PC-3 (cell line): ENCODE measurements at regions not wholly inside any gene's neighbourhood (a gene's known extent, or its start where the extent isn't known, plus 50 kb on each side); places are given as distances from the start of the nearest gene placed in this dataset.
A peak's percentile ranks its signal among the peaks of the same experiment; 100 is the strongest.
"Not testable (repeated sequence)": the region's sequence is repeated elsewhere in the genome, so short reads cannot be mapped to it uniquely, and the experiment has no call there.

ENCODE experiments used
- ATAC-seq: fragments of 200-7000 bp; cut with Tn5 transposase; 2 replicates; pipeline ENCODE4 v1.9.1; 2020; ENCODE audit warnings: mild to moderate bottlenecking, moderate library complexity
- BruUV-seq: library from RNA; stranded (reverse); fragments of 400-500 nt; replicated peaks from 2 replicates; lab custom pipeline; 2021; lab: Mats Ljungman, UMichigan
- CTCF ChIA-PET: fragments of 300-600 bp; sonication (Branson Sonifier 250); formaldehyde crosslinking; loops from one replicate; lab custom pipeline; 2022; ENCODE audit warnings: antibody characterized with exemption; lab: Charles Lee
- POLR2A ChIA-PET: fragments of 300-600 bp; sonication (Branson Sonifier 250); formaldehyde crosslinking; loops from one replicate; lab custom pipeline; 2022; ENCODE audit warnings: antibody characterized with exemption; ENCODE audit not compliant: unreplicated experiment; lab: Charles Lee
- DNase-seq: peaks from one replicate; pipeline ENCODE4 v3.0.0-alpha.2; 2015
- H2AFZ ChIP-seq: fragments of 300-600 bp; sonication (generic); 2 replicates; pipeline ENCODE4 v1.6.0; 2016; ENCODE audit warnings: antibody characterized with exemption, low read length
- H3F3A ChIP-seq: fragments of 300-600 bp; sonication (generic); one replicate; pipeline ENCODE4 v1.6.0; 2017; ENCODE audit warnings: antibody characterized with exemption, low read length, control low read depth, mild to moderate bottlenecking; ENCODE audit not compliant: unreplicated experiment
- H3K27ac ChIP-seq: fragments of 300-600 bp; sonication (generic); 2 replicates; pipeline ENCODE4 v1.5.1; 2016; ENCODE audit warnings: mild to moderate bottlenecking, low read length
- H3K27me3 ChIP-seq: fragments of 300-600 bp; sonication (generic); 2 replicates; pipeline ENCODE4 v1.6.1; 2016; ENCODE audit warnings: low read length, mixed read lengths
- H3K36me3 ChIP-seq: fragments of 300-600 bp; sonication (generic); 2 replicates; pipeline ENCODE4 v1.6.1; 2016; ENCODE audit warnings: low read depth, mixed run types, low read length, mixed read lengths
- H3K4me1 ChIP-seq: fragments of 300-600 bp; sonication (generic); 2 replicates; pipeline ENCODE4 v1.5.1; 2016; ENCODE audit warnings: low read length; ENCODE audit not compliant: insufficient read depth
- H3K4me2 ChIP-seq: fragments of 300-600 bp; sonication (generic); 2 replicates; pipeline ENCODE4 v1.6.0; 2016; ENCODE audit warnings: low read length
- H3K4me3 ChIP-seq: fragments of 300-600 bp; sonication (generic); 2 replicates; pipeline ENCODE4 v1.5.1; 2016; ENCODE audit warnings: mild to moderate bottlenecking, low read length, mixed read lengths
- H3K79me2 ChIP-seq: fragments of 300-600 bp; sonication (generic); 2 replicates; pipeline ENCODE4 v1.6.1; 2017; ENCODE audit warnings: low read length, mixed read lengths
- H3K9ac ChIP-seq: fragments of 300-600 bp; sonication (generic); 2 replicates; pipeline ENCODE4 v1.6.0; 2016; ENCODE audit warnings: mild to moderate bottlenecking, low read length
- H3K9me2 ChIP-seq: fragments of 300-600 bp; sonication (generic); replicated peaks from 2 replicates; pipeline ENCODE4 v1.6.1; 2016; ENCODE audit warnings: mixed run types, low read length, mixed read lengths
- H3K9me3 ChIP-seq: fragments of 300-600 bp; sonication (generic); 2 replicates; pipeline ENCODE4 v1.6.1; 2016; ENCODE audit warnings: low read length, mixed read lengths
- H4K20me1 ChIP-seq: fragments of 300-600 bp; sonication (generic); 2 replicates; pipeline ENCODE4 v1.6.1; 2016; ENCODE audit warnings: low read length, mixed read lengths
- EZH2 ChIP-seq: fragments of 300-600 bp; sonication (generic); IDR thresholded peaks from one replicate; pipeline ENCODE4 v1.6.1; 2017; ENCODE audit warnings: antibody characterized with exemption, mild to moderate bottlenecking, low read length; ENCODE audit not compliant: unreplicated experiment
- EZH2phosphoT487 ChIP-seq: fragments of 300-600 bp; sonication (generic); IDR thresholded peaks from 2 replicates; pipeline ENCODE4 v1.6.1; 2018; ENCODE audit warnings: mild to moderate bottlenecking, antibody characterized with exemption, low read length, borderline replicate concordance
- intact Hi-C: fragments of 100-400 bp; cut with micrococcal nuclease; formaldehyde crosslinking; loops from 2 replicates; pipeline ENCODE4 v1.9.0; 2023
- TF ChIP-seq, protein P1 (sequence below): fragments of 300-600 bp; sonication (generic); conservative IDR thresholded peaks from 2 replicates; pipeline ENCODE4 v1.5.1; 2017; ENCODE audit warnings: antibody characterized with exemption, low read depth, mild to moderate bottlenecking, low read length

- no TSS peak for BruUV-seq
- DNase-seq: no peak
- Histone ChIP-seq H3K9me3 (no peaks in the 10 kb centered on the region), H3K79me2 (no peaks in the 10 kb centered on the region), H3K4me1 (peaks cover 11% of the 10 kb centered on the region), H3K36me3 (no peaks in the 10 kb centered on the region), H3K9me2 (no peaks in the 10 kb centered on the region), H3K27ac (no peak overlapping the region), H3K4me3 (no peak overlapping the region), H3K9ac (no peak overlapping the region), H3K4me2 (no peak overlapping the region), H3F3A (peaks cover 5% of the 10 kb centered on the region), H4K20me1 (no peaks in the 10 kb centered on the region), H2AFZ (no peak overlapping the region), H3K27me3 (no peaks in the 10 kb centered on the region)
- ATAC-seq: no peak
- no peak for TF ChIP-seq EZH2
- TF ChIP-seq, protein P1, sequence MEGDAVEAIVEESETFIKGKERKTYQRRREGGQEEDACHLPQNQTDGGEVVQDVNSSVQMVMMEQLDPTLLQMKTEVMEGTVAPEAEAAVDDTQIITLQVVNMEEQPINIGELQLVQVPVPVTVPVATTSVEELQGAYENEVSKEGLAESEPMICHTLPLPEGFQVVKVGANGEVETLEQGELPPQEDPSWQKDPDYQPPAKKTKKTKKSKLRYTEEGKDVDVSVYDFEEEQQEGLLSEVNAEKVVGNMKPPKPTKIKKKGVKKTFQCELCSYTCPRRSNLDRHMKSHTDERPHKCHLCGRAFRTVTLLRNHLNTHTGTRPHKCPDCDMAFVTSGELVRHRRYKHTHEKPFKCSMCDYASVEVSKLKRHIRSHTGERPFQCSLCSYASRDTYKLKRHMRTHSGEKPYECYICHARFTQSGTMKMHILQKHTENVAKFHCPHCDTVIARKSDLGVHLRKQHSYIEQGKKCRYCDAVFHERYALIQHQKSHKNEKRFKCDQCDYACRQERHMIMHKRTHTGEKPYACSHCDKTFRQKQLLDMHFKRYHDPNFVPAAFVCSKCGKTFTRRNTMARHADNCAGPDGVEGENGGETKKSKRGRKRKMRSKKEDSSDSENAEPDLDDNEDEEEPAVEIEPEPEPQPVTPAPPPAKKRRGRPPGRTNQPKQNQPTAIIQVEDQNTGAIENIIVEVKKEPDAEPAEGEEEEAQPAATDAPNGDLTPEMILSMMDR: no peak
- no peak for TF ChIP-seq EZH2phosphoT487
- ChIA-PET POLR2A (no interaction called here), CTCF (no interaction called here)
- intact Hi-C loops: no loop called here
These were observed 379.4 kb downstream of the ZNF674 start for GRCh38 chrX:46165866-46166265.

GRCh38 chrX:46165411-46165810, 379.8 kb downstream of the ZNF674 start:
- Histone ChIP-seq H3K9ac (no peak overlapping the region), H3K27ac (no peak overlapping the region), H3K36me3 (no peaks in the 10 kb centered on the region), H3K27me3 (no peaks in the 10 kb centered on the region), H3K4me2 (no peak overlapping the region), H3K9me2 (no peaks in the 10 kb centered on the region), H3F3A (peaks cover 5% of the 10 kb centered on the region), H3K4me1 (peaks cover 11% of the 10 kb centered on the region), H3K79me2 (no peaks in the 10 kb centered on the region), H3K9me3 (no peaks in the 10 kb centered on the region), H2AFZ (no peak overlapping the region), H4K20me1 (no peaks in the 10 kb centered on the region), H3K4me3 (no peak overlapping the region)
- CTCF ChIA-PET: no interaction called here
- no peak for ATAC-seq
- BruUV-seq: no TSS peak
- POLR2A ChIA-PET: no interaction called here
- intact Hi-C loops: no loop called here
- TF ChIP-seq EZH2: no peak
- TF ChIP-seq EZH2phosphoT487: no peak
- TF ChIP-seq, protein P1: no peak
- peak; percentile 36 for DNase-seq

DNA sequence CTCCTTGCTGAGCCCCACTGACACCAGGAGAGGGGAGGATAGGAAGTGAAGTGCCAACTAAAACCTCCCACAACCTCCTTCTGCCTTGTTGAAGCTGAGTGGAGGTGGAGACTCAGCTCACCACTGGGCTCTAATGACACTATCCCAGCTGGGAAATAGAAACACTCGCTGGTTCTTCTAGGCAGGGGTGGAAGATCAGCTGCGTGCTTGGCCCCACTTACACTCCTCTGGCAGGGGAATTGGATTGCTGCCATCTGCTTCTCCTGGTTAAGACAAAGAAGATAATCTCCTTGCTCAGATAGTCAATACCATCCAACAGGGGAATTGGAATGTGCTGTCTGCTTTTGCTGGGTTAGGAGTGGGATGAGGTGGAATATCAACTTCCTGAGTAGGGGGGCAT, 392.5 kb downstream of the ZNF674 start:
- no peaks in the 10 kb centered on the region for H3K27me3 ChIP-seq
- BruUV-seq: no TSS peak
- no peaks in the 10 kb centered on the region for H3K36me3 ChIP-seq
- no peaks in the 10 kb centered on the region for H4K20me1 ChIP-seq
- H3K27ac ChIP-seq: no peak overlapping the region
- no peak overlapping the region for H3K4me3 ChIP-seq
- no peaks in the 10 kb centered on the region for H3K79me2 ChIP-seq
- H3K4me1 ChIP-seq: no peaks in the 10 kb centered on the region
- no peak overlapping the region for H3K9ac ChIP-seq
- POLR2A ChIA-PET: no interaction called here
- H3F3A ChIP-seq: no peaks in the 10 kb centered on the region
- no peak for TF ChIP-seq EZH2
- TF ChIP-seq EZH2phosphoT487: no peak
- TF ChIP-seq, protein P1: no peak
- DNase-seq: no peak
- no peak overlapping the region for H2AFZ ChIP-seq
- no peaks in the 10 kb centered on the region for H3K9me2 ChIP-seq
- ATAC-seq: no peak
- intact Hi-C loops: no loop called here
- H3K9me3 ChIP-seq: no peaks in the 10 kb centered on the region
- H3K4me2 ChIP-seq: no peak overlapping the region
- CTCF ChIA-PET: no interaction called here

GRCh38 chrX:46151332-46151731, 393.9 kb downstream of the ZNF674 start:
- intact Hi-C loops, H3K4me1 ChIP-seq, H3K27ac ChIP-seq, H3K4me2 ChIP-seq, ATAC-seq, BruUV-seq, H3K4me3 ChIP-seq, H3F3A ChIP-seq, H3K27me3 ChIP-seq, H3K9me3 ChIP-seq, H2AFZ ChIP-seq, DNase-seq, H3K9ac ChIP-seq, CTCF ChIA-PET, H4K20me1 ChIP-seq, H3K79me2 ChIP-seq, POLR2A ChIA-PET, H3K36me3 ChIP-seq, H3K9me2 ChIP-seq: not testable (repeated sequence)
